ENCODE measurements at regions not wholly inside any gene's neighbourhood (a gene's known extent, or its start where the extent isn't known, plus 50 kb on each side); places are given as distances from the start of the nearest gene placed in this dataset.

DNA sequence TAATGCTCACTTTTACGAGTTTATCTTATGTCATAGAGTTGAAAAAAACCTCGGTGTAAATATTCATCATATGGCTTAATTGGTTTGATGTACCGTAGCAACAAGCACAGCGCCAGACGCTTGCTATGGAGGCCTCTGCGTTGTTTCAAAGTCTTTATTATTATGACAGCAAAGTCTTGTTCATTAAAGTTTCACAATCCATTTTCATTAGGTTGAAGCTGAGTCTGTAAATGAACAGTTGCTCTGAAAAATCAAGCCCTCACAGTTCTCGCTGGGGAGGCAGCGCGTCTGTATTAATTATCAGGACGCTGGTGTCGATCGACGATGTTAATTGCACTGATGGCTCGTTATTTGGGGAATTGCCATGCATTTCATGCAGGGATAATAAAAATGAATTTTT, 185.6 kb downstream of the INSC start:
- Histone ChIP-seq H3K27me3 (ENCODE audit: control insufficient read depth in 2 of 2, insufficient read depth in 2 of 2, low read length in 2 of 2) (no peaks in the 10 kb centered on the region), H3K4me1 (ENCODE audit: control insufficient read depth in 2 of 2, insufficient read depth in 2 of 2, low read length in 2 of 2) (no peaks in the 10 kb centered on the region), H3K9ac (ENCODE audit: low read depth in 1 of 2, low read length in 2 of 2) (no peak overlapping the region), H3K27ac (ENCODE audit: low read depth in 2 of 2, low read length in 2 of 2) (no peak overlapping the region), H3K4me3 (ENCODE audit: low read length in 2 of 2) (no peak overlapping the region), H3K36me3 (ENCODE audit: control insufficient read depth in 2 of 2, insufficient read depth in 2 of 2, low read length in 2 of 2) (no peaks in the 10 kb centered on the region), H3K9me3 (ENCODE audit: control insufficient read depth in 2 of 2, low read length in 2 of 2) (no peaks in the 10 kb centered on the region)

DNA sequence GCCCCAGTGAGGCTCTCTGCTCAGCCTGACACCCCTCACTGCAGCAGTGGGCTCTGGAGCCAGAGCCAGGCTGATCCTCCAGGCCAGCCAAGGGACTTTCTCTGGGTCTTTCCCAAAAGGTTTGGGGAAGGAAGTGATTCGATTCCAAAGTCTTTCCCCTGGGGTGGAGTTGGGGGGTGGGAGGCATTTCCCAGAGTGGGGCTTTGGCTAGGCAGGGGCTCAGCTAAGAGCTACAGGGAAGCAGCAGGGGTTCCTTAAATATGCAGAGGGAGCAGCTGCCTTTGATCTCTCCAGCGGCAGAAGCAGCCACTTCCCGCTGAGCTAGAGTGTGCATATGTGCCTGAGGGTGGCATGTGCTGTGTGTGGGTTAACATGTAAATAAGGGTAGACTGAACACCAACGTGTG, 192.9 kb downstream of the INSC start:
- Histone ChIP-seq H3K27me3 (ENCODE audit: control insufficient read depth in 2 of 2, insufficient read depth in 2 of 2, low read length in 2 of 2) (no peaks in the 10 kb centered on the region), H3K9ac (ENCODE audit: low read depth in 1 of 2, low read length in 2 of 2) (no peak overlapping the region), H3K4me3 (ENCODE audit: low read length in 2 of 2) (no peak overlapping the region), H3K36me3 (ENCODE audit: control insufficient read depth in 2 of 2, insufficient read depth in 2 of 2, low read length in 2 of 2) (no peaks in the 10 kb centered on the region), H3K27ac (ENCODE audit: low read depth in 2 of 2, low read length in 2 of 2) (no peak overlapping the region), H3K9me3 (ENCODE audit: control insufficient read depth in 2 of 2, low read length in 2 of 2) (no peaks in the 10 kb centered on the region), H3K4me1 (ENCODE audit: control insufficient read depth in 2 of 2, insufficient read depth in 2 of 2, low read length in 2 of 2) (no peaks in the 10 kb centered on the region)

DNA sequence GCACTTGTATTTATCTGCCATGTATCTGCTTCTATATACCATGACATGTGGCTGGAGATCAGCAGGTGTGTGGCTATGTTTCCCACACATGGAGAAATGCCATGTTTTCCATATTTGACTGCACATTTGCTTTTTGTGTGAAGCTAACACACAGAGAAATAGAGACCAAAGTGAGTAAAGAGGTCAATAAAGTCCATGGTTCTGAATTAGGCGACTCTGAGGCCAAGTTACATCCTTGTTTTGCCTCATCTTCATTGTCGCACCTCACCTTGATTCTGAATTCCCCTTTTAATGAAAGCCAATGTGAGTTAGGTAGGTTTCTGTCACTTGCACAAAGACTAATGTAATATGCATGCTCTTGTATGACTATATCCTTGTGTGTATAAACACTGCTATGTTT, 194.1 kb downstream of the INSC start:
- H3K27ac ChIP-seq (ENCODE audit: low read depth in 2 of 2, low read length in 2 of 2) = no peak overlapping the region

DNA sequence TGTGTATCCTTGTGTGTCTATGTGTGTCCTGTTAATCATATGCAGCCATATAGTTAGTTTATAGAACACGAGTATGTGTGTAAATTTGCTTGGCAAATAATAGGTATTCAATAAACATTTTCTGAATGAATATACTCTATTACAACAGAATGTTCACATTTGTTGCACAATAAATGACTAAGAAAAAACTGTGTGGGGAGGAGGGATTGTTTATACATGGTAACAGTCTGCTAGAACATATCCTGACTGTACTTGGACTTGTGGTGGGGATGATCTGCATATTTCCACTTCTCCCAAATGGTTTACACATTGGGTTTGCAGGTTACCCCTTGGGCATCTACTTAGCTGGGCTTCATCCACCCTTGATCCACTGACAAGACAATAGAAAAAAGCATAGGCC, 194.6 kb downstream of the INSC start:
- Histone ChIP-seq H3K9ac (ENCODE audit: low read depth in 1 of 2, low read length in 2 of 2) (no peak overlapping the region), H3K36me3 (ENCODE audit: control insufficient read depth in 2 of 2, insufficient read depth in 2 of 2, low read length in 2 of 2) (no peaks in the 10 kb centered on the region), H3K27me3 (ENCODE audit: control insufficient read depth in 2 of 2, insufficient read depth in 2 of 2, low read length in 2 of 2) (no peaks in the 10 kb centered on the region), H3K27ac (ENCODE audit: low read depth in 2 of 2, low read length in 2 of 2) (no peak overlapping the region), H3K4me1 (ENCODE audit: control insufficient read depth in 2 of 2, insufficient read depth in 2 of 2, low read length in 2 of 2) (no peaks in the 10 kb centered on the region), H3K9me3 (ENCODE audit: control insufficient read depth in 2 of 2, low read length in 2 of 2) (no peaks in the 10 kb centered on the region), H3K4me3 (ENCODE audit: low read length in 2 of 2) (no peak overlapping the region)

More for the DNA sequence above, 194.1 kb downstream of the INSC start:
- H3K36me3 ChIP-seq (ENCODE audit: control insufficient read depth in 2 of 2, insufficient read depth in 2 of 2, low read length in 2 of 2) = no peaks in the 10 kb centered on the region
- H3K9me3 ChIP-seq (ENCODE audit: control insufficient read depth in 2 of 2, low read length in 2 of 2) = no peaks in the 10 kb centered on the region
- H3K27me3 ChIP-seq (ENCODE audit: control insufficient read depth in 2 of 2, insufficient read depth in 2 of 2, low read length in 2 of 2) = no peaks in the 10 kb centered on the region
- H3K4me1 ChIP-seq (ENCODE audit: control insufficient read depth in 2 of 2, insufficient read depth in 2 of 2, low read length in 2 of 2) = no peaks in the 10 kb centered on the region
- no peak overlapping the region for H3K4me3 ChIP-seq (ENCODE audit: low read length in 2 of 2)
- H3K9ac ChIP-seq (ENCODE audit: low read depth in 1 of 2, low read length in 2 of 2) = no peak overlapping the region

DNA sequence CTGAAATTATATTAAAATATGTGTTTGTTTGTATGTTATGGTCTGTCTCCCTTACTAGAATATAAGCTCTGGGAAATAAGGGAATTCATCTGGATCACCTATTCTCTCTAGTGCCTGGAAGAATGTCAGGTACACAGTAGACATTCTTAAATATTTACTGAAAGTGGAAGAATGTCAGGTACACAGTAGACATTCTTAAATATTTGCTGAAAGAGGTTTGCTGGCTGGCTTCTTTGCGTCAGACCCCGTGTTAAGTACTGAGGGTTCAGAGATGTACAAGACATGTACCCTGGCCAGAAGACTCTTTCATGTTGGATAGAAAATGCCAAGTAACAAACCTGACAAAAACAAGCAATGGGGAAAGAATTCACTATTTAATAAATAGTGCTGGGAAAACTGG, 199.1 kb downstream of the INSC start:
- Histone ChIP-seq H3K36me3 (ENCODE audit: control insufficient read depth in 2 of 2, insufficient read depth in 2 of 2, low read length in 2 of 2) (no peaks in the 10 kb centered on the region), H3K27ac (ENCODE audit: low read depth in 2 of 2, low read length in 2 of 2) (no peak overlapping the region), H3K4me1 (ENCODE audit: control insufficient read depth in 2 of 2, insufficient read depth in 2 of 2, low read length in 2 of 2) (no peaks in the 10 kb centered on the region), H3K27me3 (ENCODE audit: control insufficient read depth in 2 of 2, insufficient read depth in 2 of 2, low read length in 2 of 2) (no peaks in the 10 kb centered on the region), H3K4me3 (ENCODE audit: low read length in 2 of 2) (no peak overlapping the region), H3K9me3 (ENCODE audit: control insufficient read depth in 2 of 2, low read length in 2 of 2) (no peaks in the 10 kb centered on the region), H3K9ac (ENCODE audit: low read depth in 1 of 2, low read length in 2 of 2) (no peak overlapping the region)

DNA sequence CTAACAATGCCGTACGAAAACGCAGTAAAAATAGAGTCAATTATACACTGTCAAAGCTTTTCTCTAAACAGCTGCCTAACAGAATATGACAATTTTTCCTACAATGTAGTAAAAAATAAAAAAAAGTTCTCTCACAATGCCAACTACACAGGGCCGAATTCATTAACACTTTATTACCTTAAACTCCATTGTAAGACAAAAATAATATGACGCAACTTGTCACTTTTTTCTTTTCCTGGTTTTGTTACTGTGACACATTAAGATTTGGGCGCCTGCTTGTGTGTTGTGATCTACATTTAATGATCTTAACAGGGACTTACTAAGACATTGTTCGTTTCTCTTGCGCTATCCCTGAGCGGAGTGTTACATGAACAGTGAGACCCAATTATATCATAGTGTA, 204.1 kb downstream of the INSC start:
- Histone ChIP-seq H3K4me1 (ENCODE audit: control insufficient read depth in 2 of 2, insufficient read depth in 2 of 2, low read length in 2 of 2) (no peaks in the 10 kb centered on the region), H3K9me3 (ENCODE audit: control insufficient read depth in 2 of 2, low read length in 2 of 2) (no peaks in the 10 kb centered on the region), H3K4me3 (ENCODE audit: low read length in 2 of 2) (no peak overlapping the region), H3K27ac (ENCODE audit: low read depth in 2 of 2, low read length in 2 of 2) (no peak overlapping the region), H3K36me3 (ENCODE audit: control insufficient read depth in 2 of 2, insufficient read depth in 2 of 2, low read length in 2 of 2) (no peaks in the 10 kb centered on the region), H3K27me3 (ENCODE audit: control insufficient read depth in 2 of 2, insufficient read depth in 2 of 2, low read length in 2 of 2) (no peaks in the 10 kb centered on the region), H3K9ac (ENCODE audit: low read depth in 1 of 2, low read length in 2 of 2) (no peak overlapping the region)

DNA sequence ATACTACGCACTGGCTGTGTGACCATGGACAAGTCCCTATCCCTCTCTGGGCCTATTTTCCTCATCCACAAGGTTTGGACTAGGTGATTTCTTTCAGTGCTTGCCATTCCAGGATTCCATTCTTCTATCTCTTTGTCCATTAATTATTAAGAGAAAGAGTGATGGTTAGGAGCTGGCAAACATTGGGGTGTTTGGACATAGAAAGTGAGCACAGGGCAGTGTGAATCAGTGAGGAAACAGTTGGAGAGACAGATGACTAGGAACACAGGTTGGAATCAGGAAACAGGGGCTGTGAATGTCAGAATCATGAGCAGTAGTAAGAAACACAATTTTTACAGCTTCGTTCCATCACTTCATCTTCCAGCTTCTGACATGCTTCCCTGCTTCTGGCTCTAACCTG, 211.8 kb downstream of the INSC start:
- Histone ChIP-seq H3K27ac (ENCODE audit: low read depth in 2 of 2, low read length in 2 of 2) (no peak overlapping the region), H3K9me3 (ENCODE audit: control insufficient read depth in 2 of 2, low read length in 2 of 2) (no peaks in the 10 kb centered on the region), H3K27me3 (ENCODE audit: control insufficient read depth in 2 of 2, insufficient read depth in 2 of 2, low read length in 2 of 2) (no peaks in the 10 kb centered on the region), H3K9ac (ENCODE audit: low read depth in 1 of 2, low read length in 2 of 2) (no peak overlapping the region), H3K4me1 (ENCODE audit: control insufficient read depth in 2 of 2, insufficient read depth in 2 of 2, low read length in 2 of 2) (no peaks in the 10 kb centered on the region), H3K4me3 (ENCODE audit: low read length in 2 of 2) (no peak overlapping the region), H3K36me3 (ENCODE audit: control insufficient read depth in 2 of 2, insufficient read depth in 2 of 2, low read length in 2 of 2) (no peaks in the 10 kb centered on the region)

DNA sequence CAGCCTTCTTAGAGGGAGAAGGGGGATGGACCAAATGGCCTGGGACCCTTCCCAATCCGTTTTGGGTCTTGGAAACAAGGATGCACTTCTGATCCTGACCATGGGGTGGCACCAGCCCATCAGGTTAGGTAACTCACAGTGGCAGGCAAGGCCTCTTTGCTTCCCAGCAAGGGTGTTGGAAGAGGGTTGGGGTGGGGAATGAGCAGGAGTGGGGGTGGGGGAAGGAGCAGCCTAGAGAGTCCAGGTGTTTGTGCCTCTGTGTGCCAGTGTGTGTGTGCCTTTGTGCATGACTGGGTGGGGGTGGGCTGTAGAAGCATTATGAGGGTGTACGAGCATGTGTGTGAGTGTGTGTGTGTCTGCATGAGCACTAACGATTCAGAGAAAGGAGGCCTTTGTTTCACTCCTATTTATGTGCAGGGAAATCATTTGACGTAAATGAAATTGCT, 213.1 kb downstream of the INSC start:
- Histone ChIP-seq H3K9me3 (ENCODE audit: control insufficient read depth in 2 of 2, low read length in 2 of 2) (no peaks in the 10 kb centered on the region), H3K9ac (ENCODE audit: low read depth in 1 of 2, low read length in 2 of 2) (no peak overlapping the region), H3K27ac (ENCODE audit: low read depth in 2 of 2, low read length in 2 of 2) (no peak overlapping the region), H3K4me3 (ENCODE audit: low read length in 2 of 2) (no peak overlapping the region), H3K4me1 (ENCODE audit: control insufficient read depth in 2 of 2, insufficient read depth in 2 of 2, low read length in 2 of 2) (no peaks in the 10 kb centered on the region), H3K27me3 (ENCODE audit: control insufficient read depth in 2 of 2, insufficient read depth in 2 of 2, low read length in 2 of 2) (no peaks in the 10 kb centered on the region), H3K36me3 (ENCODE audit: control insufficient read depth in 2 of 2, insufficient read depth in 2 of 2, low read length in 2 of 2) (no peaks in the 10 kb centered on the region)

DNA sequence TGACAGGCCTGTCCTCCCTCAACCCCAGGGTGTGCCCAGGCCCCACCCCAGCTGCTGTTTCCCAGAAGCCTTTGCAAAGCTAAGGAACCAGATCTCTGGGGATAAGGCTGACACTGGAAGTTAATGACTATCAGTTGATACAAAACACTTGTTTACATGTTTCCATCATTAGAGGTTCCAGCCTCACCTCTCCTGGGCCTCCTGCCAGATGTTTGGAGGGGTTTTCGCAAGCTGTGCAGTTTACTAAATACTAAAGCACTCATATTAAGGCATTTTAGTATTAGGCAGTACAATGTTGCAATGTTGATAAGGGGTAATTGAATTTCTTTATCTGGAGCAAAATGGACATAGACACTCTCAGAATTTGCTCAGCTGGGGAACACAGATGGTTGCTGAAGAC, 218.7 kb downstream of the INSC start:
- H3K36me3 ChIP-seq (ENCODE audit: control insufficient read depth in 2 of 2, insufficient read depth in 2 of 2, low read length in 2 of 2) = no peaks in the 10 kb centered on the region
- H3K27me3 ChIP-seq (ENCODE audit: control insufficient read depth in 2 of 2, insufficient read depth in 2 of 2, low read length in 2 of 2) = no peaks in the 10 kb centered on the region
- no peaks in the 10 kb centered on the region for H3K9me3 ChIP-seq (ENCODE audit: control insufficient read depth in 2 of 2, low read length in 2 of 2)
- H3K4me1 ChIP-seq (ENCODE audit: control insufficient read depth in 2 of 2, insufficient read depth in 2 of 2, low read length in 2 of 2) = no peaks in the 10 kb centered on the region
- no peak overlapping the region for H3K27ac ChIP-seq (ENCODE audit: low read depth in 2 of 2, low read length in 2 of 2)
- H3K4me3 ChIP-seq (ENCODE audit: low read length in 2 of 2) = no peak overlapping the region
- no peak overlapping the region for H3K9ac ChIP-seq (ENCODE audit: low read depth in 1 of 2, low read length in 2 of 2)

DNA sequence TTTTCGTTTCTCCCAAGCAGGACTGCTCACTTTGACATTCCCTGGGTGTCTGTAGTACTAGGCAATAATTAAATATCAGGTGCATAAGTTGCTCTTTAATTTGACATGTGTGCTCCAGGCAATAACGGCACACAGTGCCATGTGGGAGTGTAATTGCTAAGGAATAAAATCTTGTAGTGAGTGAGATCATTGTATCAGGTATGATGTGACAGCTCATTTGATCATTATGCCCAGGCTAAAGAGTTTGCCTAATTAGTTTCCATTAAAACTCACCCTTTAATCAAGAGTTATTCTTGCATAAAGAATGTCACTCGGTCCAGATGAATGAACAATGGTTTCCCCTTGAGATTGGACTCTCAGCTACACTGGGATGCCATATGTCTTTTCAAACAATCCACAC, 220.0 kb downstream of the INSC start:
- Histone ChIP-seq H3K36me3 (ENCODE audit: control insufficient read depth in 2 of 2, insufficient read depth in 2 of 2, low read length in 2 of 2) (no peaks in the 10 kb centered on the region), H3K4me3 (ENCODE audit: low read length in 2 of 2) (no peak overlapping the region), H3K27me3 (ENCODE audit: control insufficient read depth in 2 of 2, insufficient read depth in 2 of 2, low read length in 2 of 2) (no peaks in the 10 kb centered on the region), H3K9me3 (ENCODE audit: control insufficient read depth in 2 of 2, low read length in 2 of 2) (no peaks in the 10 kb centered on the region), H3K4me1 (ENCODE audit: control insufficient read depth in 2 of 2, insufficient read depth in 2 of 2, low read length in 2 of 2) (no peaks in the 10 kb centered on the region), H3K9ac (ENCODE audit: low read depth in 1 of 2, low read length in 2 of 2) (no peak overlapping the region), H3K27ac (ENCODE audit: low read depth in 2 of 2, low read length in 2 of 2) (no peak overlapping the region)

DNA sequence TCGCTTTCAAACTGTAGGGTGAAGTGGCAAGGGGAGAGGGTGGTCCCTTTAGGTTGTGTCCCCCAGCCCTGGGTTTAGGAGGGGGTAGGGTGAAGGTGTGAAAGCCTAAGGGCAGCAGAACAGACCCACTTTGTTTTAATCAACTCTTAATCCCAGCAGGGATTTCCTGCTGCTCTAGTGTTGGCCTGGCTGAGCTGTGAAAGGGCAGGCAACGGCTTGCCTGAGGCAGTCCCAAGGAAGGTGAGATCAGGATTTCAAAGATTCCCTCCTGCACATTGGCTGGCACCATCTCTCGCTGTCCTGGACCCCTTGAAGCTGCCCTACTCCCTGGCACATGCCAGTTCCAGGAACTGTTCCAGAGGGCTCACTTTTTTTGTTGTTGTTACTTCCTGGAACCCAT, 221.3 kb downstream of the INSC start:
- Histone ChIP-seq H3K27ac (ENCODE audit: low read depth in 2 of 2, low read length in 2 of 2) (no peak overlapping the region), H3K4me1 (ENCODE audit: control insufficient read depth in 2 of 2, insufficient read depth in 2 of 2, low read length in 2 of 2) (no peaks in the 10 kb centered on the region), H3K4me3 (ENCODE audit: low read length in 2 of 2) (no peak overlapping the region), H3K36me3 (ENCODE audit: control insufficient read depth in 2 of 2, insufficient read depth in 2 of 2, low read length in 2 of 2) (no peaks in the 10 kb centered on the region), H3K9ac (ENCODE audit: low read depth in 1 of 2, low read length in 2 of 2) (no peak overlapping the region), H3K27me3 (ENCODE audit: control insufficient read depth in 2 of 2, insufficient read depth in 2 of 2, low read length in 2 of 2) (no peaks in the 10 kb centered on the region), H3K9me3 (ENCODE audit: control insufficient read depth in 2 of 2, low read length in 2 of 2) (no peaks in the 10 kb centered on the region)
